ENCODE measurements at regions not wholly inside any gene's neighbourhood (a gene's known extent, or its start where the extent isn't known, plus 50 kb on each side); places are given as distances from the start of the nearest gene placed in this dataset.
A peak's percentile ranks its signal among the peaks of the same experiment; 100 is the strongest.

DNA sequence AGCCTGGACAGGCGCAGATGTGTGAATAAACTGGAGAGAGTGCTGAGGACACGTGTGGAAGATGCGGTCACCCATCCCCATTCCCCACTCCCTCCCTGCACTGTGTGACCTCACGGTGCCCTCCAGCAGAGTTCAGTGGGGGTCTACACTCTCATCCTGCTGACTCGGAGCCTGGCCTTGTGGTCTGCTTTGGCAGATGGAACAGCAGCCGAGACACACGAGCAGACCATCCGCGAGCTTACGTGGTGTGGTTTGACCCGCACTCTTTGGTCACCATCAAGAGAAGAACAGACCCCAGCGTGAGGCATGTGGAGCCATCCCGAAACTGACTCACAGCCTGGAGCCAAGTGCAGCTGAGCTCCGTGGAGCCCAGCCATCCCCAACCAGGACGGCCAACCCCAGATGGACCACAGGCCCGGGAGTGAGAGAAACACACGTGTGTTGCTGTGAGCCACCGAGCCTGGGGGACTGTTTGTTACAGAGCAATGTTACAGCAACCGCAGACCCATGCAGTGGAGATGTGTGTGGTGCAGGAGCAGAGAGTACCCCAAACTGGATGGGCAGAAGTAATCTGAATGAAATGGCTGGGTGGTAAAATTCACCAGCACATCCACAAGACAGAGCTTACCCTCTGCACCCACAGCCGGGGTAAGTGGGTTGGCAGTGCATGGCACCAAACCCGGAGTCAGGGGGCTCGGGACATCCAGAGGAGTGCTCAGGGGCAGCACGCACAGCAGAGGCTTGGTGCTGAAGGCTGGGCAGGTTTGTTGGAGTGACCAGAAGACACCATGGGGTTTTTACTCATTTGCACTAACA is 90.7 kb downstream of the RTL6 start:
- Histone ChIP-seq H3K27me3 (ENCODE audit: control insufficient read depth, insufficient read depth, low read length) (no peaks in the 10 kb centered on the region), H3K9ac (ENCODE audit: low read depth, low read length) (no peak overlapping the region), H3K9me3 (ENCODE audit: control insufficient read depth, insufficient read depth, low read length) (no peaks in the 10 kb centered on the region), H3K4me1 (ENCODE audit: control insufficient read depth, insufficient read depth, low read length) (peaks cover 8% of the 10 kb centered on the region; the same call in 1 of the 2 replicates), H3K36me3 (ENCODE audit: control insufficient read depth, insufficient read depth, low read length) (no peaks in the 10 kb centered on the region), H3K27ac (ENCODE audit: low read depth, low read length) (peak overlapping the region; percentile 40), H3K4me3 (ENCODE audit: low read depth, low read length) (no peak overlapping the region)

DNA sequence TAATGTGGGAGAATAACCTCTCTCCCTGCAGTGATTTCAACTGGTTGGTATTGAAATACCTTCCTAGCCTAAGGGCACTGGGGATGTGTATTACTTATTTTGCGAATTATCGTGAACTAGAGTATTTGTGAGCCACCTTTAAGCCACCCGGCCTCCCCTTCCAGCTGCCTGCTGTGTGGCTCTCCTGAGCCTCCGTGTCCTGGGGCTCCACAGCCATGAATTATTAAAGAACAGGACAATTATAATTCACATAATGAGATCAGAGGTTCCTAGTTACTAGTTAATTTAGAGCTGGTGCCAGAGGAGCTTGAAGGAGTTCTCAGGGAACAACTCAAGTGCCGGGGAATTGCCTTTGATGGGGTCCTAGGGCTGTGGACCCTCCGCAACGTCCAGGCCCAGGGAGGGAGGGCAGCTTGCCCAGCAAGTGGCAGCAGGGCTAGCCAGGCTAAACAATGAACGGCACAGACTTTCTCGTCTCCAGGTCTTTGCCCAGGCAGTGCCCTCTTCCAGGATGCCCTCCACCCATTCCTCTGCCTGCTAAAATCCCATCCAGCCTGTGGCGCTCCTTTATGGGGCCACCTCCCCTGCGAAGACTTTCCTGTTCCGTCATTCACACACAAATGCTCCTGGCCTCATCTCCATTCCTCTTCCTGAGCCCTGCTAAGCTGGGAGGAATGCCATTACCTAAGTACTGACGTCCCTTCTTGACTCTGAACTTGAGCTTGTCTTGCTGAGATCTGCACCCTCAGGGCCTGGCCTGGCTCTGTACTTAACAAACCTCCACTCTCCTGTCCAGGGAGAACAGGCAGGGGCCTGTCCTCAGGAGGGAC is 91.5 kb downstream of the RTL6 start:
- H3K36me3 ChIP-seq (ENCODE audit: control insufficient read depth, insufficient read depth, low read length), result no peaks in the 10 kb centered on the region
- H3K4me1 ChIP-seq (ENCODE audit: control insufficient read depth, insufficient read depth, low read length), result peaks cover 8% of the 10 kb centered on the region; the same call in 1 of the 2 replicates
- H3K27ac ChIP-seq (ENCODE audit: low read depth, low read length), result peak overlapping the region; percentile 40
- no peaks in the 10 kb centered on the region for H3K9me3 ChIP-seq (ENCODE audit: control insufficient read depth, insufficient read depth, low read length)
- H3K4me3 ChIP-seq (ENCODE audit: low read depth, low read length), result no peak overlapping the region
- H3K27me3 ChIP-seq (ENCODE audit: control insufficient read depth, insufficient read depth, low read length), result no peaks in the 10 kb centered on the region
- H3K9ac ChIP-seq (ENCODE audit: low read depth, low read length), result no peak overlapping the region

DNA sequence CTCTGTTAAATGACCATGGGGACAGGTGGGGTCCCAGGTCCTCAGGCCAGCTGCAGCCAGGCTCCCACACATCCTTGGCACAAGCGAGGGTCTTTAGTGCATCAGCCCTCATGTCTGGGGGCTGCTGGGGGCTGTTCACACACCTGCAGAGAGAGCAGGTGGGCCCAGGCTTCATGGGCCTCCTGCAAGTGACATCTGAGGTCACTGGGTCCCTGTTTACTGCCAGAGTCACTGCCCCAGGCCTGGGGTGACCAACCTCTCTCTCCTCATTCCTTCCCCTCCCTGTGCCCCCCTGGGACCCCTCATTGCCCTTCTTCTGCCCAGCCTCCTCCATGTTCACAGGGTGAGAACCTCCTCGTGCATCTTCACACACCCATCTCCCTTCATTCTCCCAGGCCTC is 92.4 kb downstream of the RTL6 start:
- Histone ChIP-seq H3K9ac (ENCODE audit: low read depth, low read length) (no peak overlapping the region), H3K27ac (ENCODE audit: low read depth, low read length) (no peak overlapping the region), H3K4me1 (ENCODE audit: control insufficient read depth, insufficient read depth, low read length) (peaks cover 8% of the 10 kb centered on the region; the same call in 1 of the 2 replicates), H3K36me3 (ENCODE audit: control insufficient read depth, insufficient read depth, low read length) (no peaks in the 10 kb centered on the region), H3K27me3 (ENCODE audit: control insufficient read depth, insufficient read depth, low read length) (no peaks in the 10 kb centered on the region), H3K4me3 (ENCODE audit: low read depth, low read length) (no peak overlapping the region), H3K9me3 (ENCODE audit: control insufficient read depth, insufficient read depth, low read length) (no peaks in the 10 kb centered on the region)

DNA sequence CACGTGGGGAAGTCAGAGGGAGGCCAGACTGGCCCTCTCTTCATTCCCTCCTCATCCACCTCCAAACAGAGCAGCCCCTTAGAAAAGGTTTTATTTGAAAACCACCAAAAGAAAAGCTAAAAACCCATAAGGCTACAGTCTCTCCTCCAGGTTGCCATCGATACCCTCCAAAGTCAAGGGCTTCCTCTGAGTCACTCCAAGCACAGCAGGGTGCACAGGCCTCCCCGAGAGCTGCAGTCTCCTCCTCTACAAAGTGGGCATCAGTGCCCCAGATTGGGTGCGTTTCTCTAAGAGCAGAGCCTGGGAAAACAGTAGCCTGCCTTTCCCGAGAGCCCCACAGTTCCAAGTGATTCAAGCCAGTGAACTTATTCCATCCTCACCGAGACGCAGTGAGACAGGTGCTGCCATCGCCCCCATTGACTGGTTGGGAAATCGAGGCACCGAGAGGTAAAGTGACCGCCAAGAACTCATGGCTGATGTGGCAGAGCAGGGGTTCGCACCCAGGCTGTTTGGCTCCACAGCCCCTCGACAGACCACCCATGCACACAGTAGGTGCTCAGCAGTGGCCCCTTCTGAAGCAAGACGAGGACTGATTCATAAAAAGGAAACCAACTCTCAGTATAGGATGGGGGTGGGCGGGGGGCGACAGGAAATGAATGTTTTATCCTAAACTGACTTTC is 91.7 kb upstream of the SHISAL1 start:
- Histone ChIP-seq H3K4me1 (ENCODE audit: control insufficient read depth, insufficient read depth, low read length) (peaks cover 8% of the 10 kb centered on the region; the same call in 1 of the 2 replicates), H3K36me3 (ENCODE audit: control insufficient read depth, insufficient read depth, low read length) (no peaks in the 10 kb centered on the region), H3K9ac (ENCODE audit: low read depth, low read length) (no peak overlapping the region), H3K27ac (ENCODE audit: low read depth, low read length) (no peak overlapping the region), H3K27me3 (ENCODE audit: control insufficient read depth, insufficient read depth, low read length) (no peaks in the 10 kb centered on the region), H3K9me3 (ENCODE audit: control insufficient read depth, insufficient read depth, low read length) (no peaks in the 10 kb centered on the region), H3K4me3 (ENCODE audit: low read depth, low read length) (no peak overlapping the region)

DNA sequence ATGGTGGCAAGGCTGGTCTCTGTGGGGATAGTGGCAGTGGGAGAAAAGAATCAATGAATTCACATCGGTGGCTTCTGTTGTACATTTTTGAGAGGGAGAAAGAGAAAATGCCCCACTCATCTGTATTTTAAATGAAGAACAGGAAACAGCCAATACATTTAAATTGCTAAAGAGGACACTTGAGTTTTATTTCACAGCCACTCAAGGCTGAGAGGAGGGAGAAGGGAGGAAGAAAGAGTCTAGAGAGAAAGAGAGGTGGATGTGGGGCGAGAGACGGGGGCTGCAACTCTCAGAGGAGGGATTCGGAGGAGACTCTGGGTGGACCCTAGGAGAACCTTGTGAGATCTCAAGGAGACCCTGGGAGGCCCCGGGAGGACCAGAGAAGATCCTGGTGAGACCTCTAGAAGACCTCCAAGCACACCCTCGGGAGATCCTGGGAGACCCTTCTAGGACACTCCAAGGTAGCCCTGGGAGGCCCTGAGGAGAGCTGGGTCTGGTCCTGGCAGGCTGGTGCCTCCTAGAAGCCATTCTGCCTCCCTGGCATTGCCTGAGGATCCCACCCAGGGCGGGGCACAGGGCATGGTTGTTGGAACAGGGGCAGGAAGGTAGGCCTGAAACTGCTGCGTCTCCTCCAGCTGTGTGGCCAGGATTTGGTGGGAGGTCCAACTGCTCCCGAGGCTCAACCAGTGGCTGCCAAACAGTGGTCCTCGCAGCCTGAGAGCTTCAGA is 91.0 kb upstream of the SHISAL1 start:
- Histone ChIP-seq H3K27me3 (ENCODE audit: control insufficient read depth, insufficient read depth, low read length) (no peaks in the 10 kb centered on the region), H3K36me3 (ENCODE audit: control insufficient read depth, insufficient read depth, low read length) (no peaks in the 10 kb centered on the region), H3K27ac (ENCODE audit: low read depth, low read length) (no peak overlapping the region), H3K9ac (ENCODE audit: low read depth, low read length) (no peak overlapping the region), H3K9me3 (ENCODE audit: control insufficient read depth, insufficient read depth, low read length) (no peaks in the 10 kb centered on the region), H3K4me1 (ENCODE audit: control insufficient read depth, insufficient read depth, low read length) (peaks cover 8% of the 10 kb centered on the region; the same call in 1 of the 2 replicates), H3K4me3 (ENCODE audit: low read depth, low read length) (no peak overlapping the region)

DNA sequence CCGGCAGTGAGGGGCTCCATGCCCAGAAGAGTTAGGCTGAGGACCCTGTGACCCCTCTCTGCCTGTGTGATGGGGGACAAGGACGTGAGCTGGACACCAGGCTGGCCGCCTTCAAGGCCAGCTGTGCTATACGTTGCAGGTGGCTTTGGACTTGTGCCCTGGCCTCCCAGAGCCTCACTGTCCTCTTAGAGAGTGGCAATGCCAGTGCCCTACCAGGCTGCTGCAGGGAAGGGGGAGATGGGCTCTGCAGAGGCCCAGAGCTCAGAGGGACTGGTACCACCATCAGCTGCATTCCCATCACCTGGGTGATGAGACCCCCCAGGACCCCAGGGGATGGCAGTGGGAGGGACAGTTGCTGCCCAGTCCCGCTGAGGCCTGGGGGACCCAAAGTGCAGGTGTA is 90.4 kb upstream of the SHISAL1 start:
- Histone ChIP-seq H3K36me3 (ENCODE audit: control insufficient read depth, insufficient read depth, low read length) (no peaks in the 10 kb centered on the region), H3K27ac (ENCODE audit: low read depth, low read length) (no peak overlapping the region), H3K4me3 (ENCODE audit: low read depth, low read length) (no peak overlapping the region), H3K9me3 (ENCODE audit: control insufficient read depth, insufficient read depth, low read length) (no peaks in the 10 kb centered on the region), H3K4me1 (ENCODE audit: control insufficient read depth, insufficient read depth, low read length) (peaks cover 8% of the 10 kb centered on the region; the same call in 1 of the 2 replicates), H3K9ac (ENCODE audit: low read depth, low read length) (no peak overlapping the region), H3K27me3 (ENCODE audit: control insufficient read depth, insufficient read depth, low read length) (no peaks in the 10 kb centered on the region)

DNA sequence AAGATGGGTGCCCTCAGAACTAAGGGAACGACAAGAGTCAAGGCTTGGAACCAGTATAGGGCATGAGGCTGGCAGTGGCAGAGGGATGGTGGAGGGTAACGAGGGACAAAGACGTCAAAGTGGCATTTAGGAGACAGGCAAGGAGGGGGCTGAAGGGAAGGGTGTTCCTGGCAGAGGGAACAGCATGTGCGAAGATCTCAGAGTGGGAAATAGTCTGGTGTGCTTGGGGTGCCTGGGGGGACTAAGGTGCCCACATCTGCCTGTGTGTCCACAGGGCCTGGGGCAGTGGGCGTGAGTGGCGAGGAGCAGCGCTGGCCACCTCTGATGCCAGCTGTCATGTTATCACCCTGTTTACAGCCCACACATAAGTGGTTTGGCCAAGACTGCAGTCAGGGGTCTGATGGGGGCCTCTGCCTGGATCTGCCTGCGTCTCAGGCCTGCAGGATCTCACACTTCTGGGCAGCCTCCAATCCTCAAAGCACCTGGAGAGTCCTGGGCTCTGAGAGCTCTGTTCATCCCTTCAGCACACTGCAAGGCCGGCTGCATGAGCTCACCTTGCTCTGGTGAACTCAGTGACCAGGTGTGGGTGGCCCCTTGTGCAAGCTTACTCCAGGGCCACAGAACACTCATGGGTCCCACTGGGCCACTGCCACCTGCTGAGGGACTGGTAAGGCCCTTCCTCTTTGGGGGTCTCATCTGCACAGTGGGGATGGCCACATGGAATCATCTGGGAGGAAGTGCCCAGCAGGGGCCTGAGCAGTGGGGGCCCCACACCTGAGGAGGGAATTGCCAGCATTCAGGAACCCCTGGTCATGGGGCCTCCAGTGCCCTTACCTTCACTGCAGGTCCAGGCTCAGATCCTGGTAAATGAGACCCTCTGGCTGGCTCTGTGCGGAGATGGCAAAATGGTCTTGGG is 89.7 kb upstream of the SHISAL1 start:
- no peaks in the 10 kb centered on the region for H3K9me3 ChIP-seq (ENCODE audit: control insufficient read depth, insufficient read depth, low read length)
- peaks cover 8% of the 10 kb centered on the region; the same call in 1 of the 2 replicates for H3K4me1 ChIP-seq (ENCODE audit: control insufficient read depth, insufficient read depth, low read length)
- H3K27ac ChIP-seq (ENCODE audit: low read depth, low read length), result no peak overlapping the region
- no peaks in the 10 kb centered on the region for H3K36me3 ChIP-seq (ENCODE audit: control insufficient read depth, insufficient read depth, low read length)
- H3K4me3 ChIP-seq (ENCODE audit: low read depth, low read length), result no peak overlapping the region
- no peak overlapping the region for H3K9ac ChIP-seq (ENCODE audit: low read depth, low read length)
- H3K27me3 ChIP-seq (ENCODE audit: control insufficient read depth, insufficient read depth, low read length), result no peaks in the 10 kb centered on the region

DNA sequence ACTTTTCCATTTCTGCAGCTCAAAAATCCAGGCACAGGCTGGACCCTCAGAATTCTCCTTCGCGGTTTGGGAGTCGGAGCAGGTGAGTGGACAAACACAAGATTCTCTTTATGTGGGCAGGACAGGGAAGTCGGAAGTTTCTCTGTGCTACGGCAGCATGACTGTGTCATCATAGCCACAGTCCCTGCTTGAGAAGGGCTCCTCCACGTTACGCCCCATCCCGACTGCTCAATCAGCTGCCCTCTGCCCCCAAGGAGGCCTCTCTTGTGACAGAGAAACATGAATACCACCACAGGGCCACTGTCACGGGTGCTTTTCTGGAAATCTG is 89.0 kb upstream of the SHISAL1 start:
- H3K9ac ChIP-seq (ENCODE audit: low read depth, low read length), result no peak overlapping the region
- H3K27ac ChIP-seq (ENCODE audit: low read depth, low read length), result no peak overlapping the region
- H3K4me1 ChIP-seq (ENCODE audit: control insufficient read depth, insufficient read depth, low read length), result peaks cover 4% of the 10 kb centered on the region; the same call in 1 of the 2 replicates
- H3K36me3 ChIP-seq (ENCODE audit: control insufficient read depth, insufficient read depth, low read length), result no peaks in the 10 kb centered on the region
- H3K9me3 ChIP-seq (ENCODE audit: control insufficient read depth, insufficient read depth, low read length), result no peaks in the 10 kb centered on the region
- H3K27me3 ChIP-seq (ENCODE audit: control insufficient read depth, insufficient read depth, low read length), result no peaks in the 10 kb centered on the region
- H3K4me3 ChIP-seq (ENCODE audit: low read depth, low read length), result no peak overlapping the region

DNA sequence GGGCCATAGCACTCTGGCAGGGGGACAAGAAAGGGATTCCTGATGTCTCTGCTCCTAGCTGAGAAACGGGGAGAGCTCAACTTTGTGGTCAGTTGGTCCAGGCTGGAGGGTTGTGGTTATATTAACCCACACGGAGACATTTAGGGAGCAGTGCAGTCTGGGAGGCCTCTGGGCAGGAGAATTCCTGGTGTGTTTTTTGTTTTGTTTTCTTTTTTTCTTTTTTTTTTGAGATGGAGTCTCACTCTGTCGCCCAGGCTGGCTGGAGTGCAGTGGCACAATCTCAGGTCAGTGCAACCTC is 88.0 kb upstream of the SHISAL1 start:
- no peaks in the 10 kb centered on the region for H3K27me3 ChIP-seq (ENCODE audit: control insufficient read depth, insufficient read depth, low read length)
- H3K4me1 ChIP-seq (ENCODE audit: control insufficient read depth, insufficient read depth, low read length), result no peaks in the 10 kb centered on the region
- H3K9ac ChIP-seq (ENCODE audit: low read depth, low read length), result no peak overlapping the region
- no peaks in the 10 kb centered on the region for H3K9me3 ChIP-seq (ENCODE audit: control insufficient read depth, insufficient read depth, low read length)
- H3K4me3 ChIP-seq (ENCODE audit: low read depth, low read length), result no peak overlapping the region
- H3K27ac ChIP-seq (ENCODE audit: low read depth, low read length), result no peak overlapping the region
- no peaks in the 10 kb centered on the region for H3K36me3 ChIP-seq (ENCODE audit: control insufficient read depth, insufficient read depth, low read length)
